K562 (cell line): ENCODE measurements at regions not wholly inside any gene's neighbourhood (a gene's known extent, or its start where the extent isn't known, plus 50 kb on each side); places are given as distances from the start of the nearest gene placed in this dataset.

Experiments used
- ATAC-seq: fragments of 200-7000 bp; cut with Tn5 transposase; 3 replicates; pipeline ENCODE4 v1.9.1; 2020; ENCODE audit warnings: moderate library complexity
- BruUV-seq: library from RNA; stranded (reverse); fragments of 400-500 nt; replicated peaks from 2 replicates; lab custom pipeline; 2021; lab: Mats Ljungman, UMichigan
- CTCF ChIA-PET: fragments of 300-600 bp; formaldehyde crosslinking; extraction: SDS; loops from one replicate; lab custom pipeline; 2021; ENCODE audit warnings: low intra/inter-chr PET ratio; lab: Yijun Ruan, JAX
- POLR2A ChIA-PET: fragments of 300-600, 350-650 bp; sonication (Branson Sonifier 250); formaldehyde crosslinking; extraction: SDS; loops from one replicate; lab custom pipeline; 2021; ENCODE audit warnings: antibody characterized with exemption, inconsistent platforms; lab: Yijun Ruan, JAX
- DNase-seq, 4 experiments: peaks; one replicate each; pipeline versions ENCODE4 v3.0.0 to v3.0.0-alpha.2; 2011 to 2018; ENCODE audit warnings: low spot score in 3 of 4, mixed read lengths in 3 of 4; ENCODE audit errors: extremely low read depth in 1 of 4
- FAIRE-seq: peaks from 2 replicates; lab custom pipeline; 2011; peaks lifted over from hg19 to GRCh38; lab: Jason Lieb, UNC
- H2AFZ ChIP-seq: 2 replicates; pipeline ENCODE4 v1.6.0; 2011; ENCODE audit warnings: low read depth, low read length, control low read depth, inconsistent platforms
- H3K27ac ChIP-seq: fragments of 200-600 bp; 3 replicates; pipeline ENCODE4 v1.8.0; 2011; ENCODE audit warnings: low read depth, mild to moderate bottlenecking, control low read depth, inconsistent platforms, low read length, moderate library complexity, mixed read lengths; ENCODE audit errors: extremely low read depth
- H3K27me3 ChIP-seq, 2 experiments: fragments of 300-600 bp in 1 of 2; 2 replicates in 1 of 2; 3 replicates in 1 of 2; pipeline versions ENCODE4 v1.6.0 to v1.8.0; 2011; ENCODE audit warnings: inconsistent platforms in 2 of 2, low read length in 2 of 2, mild to moderate bottlenecking in 1 of 2, mixed read lengths in 1 of 2, moderate library complexity in 1 of 2; ENCODE audit not compliant: control insufficient read depth in 2 of 2, insufficient read depth in 2 of 2
- H3K36me3 ChIP-seq: fragments of 300-600 bp; 3 replicates; pipeline ENCODE4 v1.8.0; 2011; ENCODE audit warnings: mild to moderate bottlenecking, low read length, inconsistent platforms; ENCODE audit not compliant: control insufficient read depth, insufficient read depth
- H3K4me1 ChIP-seq, 2 experiments: fragments of 200-600 bp in 1 of 2; replicated peaks in 1 of 2; 2 replicates in 1 of 2; 3 replicates in 1 of 2; pipeline versions ENCODE4 v1.5.1 to v1.8.0; 2011; ENCODE audit warnings: inconsistent platforms in 2 of 2, low read length in 2 of 2, mild to moderate bottlenecking in 1 of 2, mixed read lengths in 1 of 2, moderate library complexity in 1 of 2; ENCODE audit not compliant: control insufficient read depth in 2 of 2, insufficient read depth in 2 of 2
- H3K4me2 ChIP-seq: 2 replicates; pipeline ENCODE4 v1.6.1; 2011; ENCODE audit warnings: low read length, control low read depth, inconsistent platforms, mixed read lengths; ENCODE audit not compliant: insufficient read depth
- H3K4me3 ChIP-seq: fragments of 200-600 bp; sonication (generic), shearing (Covaris generic); 2 replicates; pipeline ENCODE4 v1.5.1; 2016; ENCODE audit warnings: control low read depth, inconsistent platforms
- H3K79me2 ChIP-seq: fragments of 200-600 bp; 3 replicates; pipeline ENCODE4 v1.8.0; 2011; ENCODE audit warnings: low read length, inconsistent platforms; ENCODE audit not compliant: control insufficient read depth, insufficient read depth
- H3K9ac ChIP-seq, 2 experiments: 2 replicates each; pipeline versions ENCODE4 v1.6.0 to v1.6.1; 2011; ENCODE audit warnings: low read depth in 2 of 2, low read length in 2 of 2, control low read depth in 1 of 2, inconsistent platforms in 1 of 2, mild to moderate bottlenecking in 1 of 2, mixed read lengths in 1 of 2; ENCODE audit not compliant: insufficient read depth in 1 of 2
- H3K9me1 ChIP-seq: one replicate; pipeline ENCODE4 v1.6.0; 2011; ENCODE audit warnings: inconsistent platforms, mild to moderate bottlenecking, low read length, moderate library complexity; ENCODE audit not compliant: control insufficient read depth, insufficient read depth
- H3K9me3 ChIP-seq: replicated peaks from 2 replicates; pipeline ENCODE4 v1.5.1; 2011; ENCODE audit warnings: low read depth, low read length, inconsistent platforms; ENCODE audit not compliant: control insufficient read depth, insufficient read depth
- H4K20me1 ChIP-seq: replicated peaks from 2 replicates; pipeline ENCODE4 v1.6.1; 2011; ENCODE audit warnings: low read length, inconsistent platforms, mixed read lengths; ENCODE audit not compliant: control insufficient read depth, insufficient read depth
- CBFB ChIP-seq: sonication (generic); formaldehyde crosslinking; IDR thresholded peaks from 2 replicates; pipeline ENCODE4 v1.4.0; 2020; ENCODE audit warnings: mild to moderate bottlenecking, missing genetic modification reagents
- FOXJ2 ChIP-seq: fragments of 200-800 bp; sonication (Bioruptor generic); IDR thresholded peaks from 2 replicates; pipeline ENCODE4 v1.6.1; 2016; ENCODE audit warnings: missing genetic modification characterization, missing compliant biosample characterization
- HMG20A ChIP-seq: fragments of 450-650 bp; formaldehyde crosslinking; conservative IDR thresholded peaks from 2 replicates; pipeline ENCODE4 v1.4.0; 2020; ENCODE audit warnings: mild to moderate bottlenecking, mixed read lengths
- HNRNPH1 ChIP-seq: fragments of 200-400 bp; formaldehyde crosslinking; optimal IDR thresholded peaks from 2 replicates; pipeline ENCODE3; 2017; ENCODE audit warnings: low read depth, mild to moderate bottlenecking, low read length, moderate library complexity
- L3MBTL2 ChIP-seq: fragments of 450-650 bp; IDR thresholded peaks from 2 replicates; pipeline ENCODE4 v1.6.1; 2016; ENCODE audit warnings: mild to moderate bottlenecking, moderate library complexity
- MEF2D ChIP-seq: conservative IDR thresholded peaks from 2 replicates; pipeline ENCODE4 v1.6.1; 2016; ENCODE audit warnings: low read depth, missing genetic modification characterization, missing compliant biosample characterization
- MITF ChIP-seq: IDR thresholded peaks from 2 replicates; pipeline ENCODE4 v1.6.1; 2014; ENCODE audit warnings: antibody characterized with exemption
- NFATC3 ChIP-seq: fragments of 450-650 bp; IDR thresholded peaks from 2 replicates; pipeline ENCODE4 v1.6.1; 2017; ENCODE audit warnings: mild to moderate bottlenecking
- NR2C2 ChIP-seq, 2 experiments: fragments of 200-800 bp in 1 of 2; sonication (Bioruptor generic) in 1 of 2; sonication (generic) in 1 of 2; formaldehyde crosslinking in 1 of 2; IDR thresholded peaks; 2 replicates each; pipeline versions ENCODE4 v1.6.1 to v1.8.0; 2016 to 2022; ENCODE audit warnings: mild to moderate bottlenecking in 1 of 2, missing compliant biosample characterization in 1 of 2, missing genetic modification characterization in 1 of 2, missing genetic modification reagents in 1 of 2
- RHOXF2B ChIP-seq: fragments of 250-450 bp; sonication (Bioruptor Pico); conservative IDR thresholded peaks from 2 replicates; pipeline ENCODE4 v1.5.1; 2021
- RNF2 ChIP-seq: sonication (generic); IDR thresholded peaks from 2 replicates; pipeline ENCODE4 v1.6.1; 2016
- TEAD2 ChIP-seq: fragments of 450-650 bp; IDR thresholded peaks from 2 replicates; pipeline ENCODE4 v1.6.1; 2016; ENCODE audit warnings: missing genetic modification characterization, control low read depth, missing compliant biosample characterization
- TRIM28 ChIP-seq: fragments of 450-650 bp; IDR thresholded peaks from 2 replicates; pipeline ENCODE4 v1.6.1; 2017
- WHSC1 ChIP-seq: IDR thresholded peaks from one replicate; pipeline ENCODE4 v1.6.1; 2012; ENCODE audit warnings: low read length, control low read depth, inconsistent platforms
- ZNF197 ChIP-seq: fragments of 200-800 bp; sonication (Bioruptor generic); IDR thresholded peaks from 2 replicates; pipeline ENCODE4 v1.6.1; 2016; ENCODE audit warnings: low read depth, missing genetic modification characterization, missing compliant biosample characterization
- ZNF780A ChIP-seq: fragments of 250-450 bp; sonication (Bioruptor Pico); IDR thresholded peaks from 2 replicates; pipeline ENCODE4 v1.5.0; 2021; ENCODE audit warnings: mild to moderate bottlenecking
- whole genome bisulfite sequencing: fragments of 100-300 bp; shearing (Covaris generic); methylation state at CpG from one replicate; pipeline ENCODE4 v1.1.6; 2016; ENCODE audit warnings: low coverage, mixed read lengths; ENCODE audit not compliant: insufficient coverage; ENCODE audit errors: missing lambda C conversion rate; 5-methylcytosine and 5-hydroxymethylcytosine counted together
- in situ Hi-C: fragments of 300-500 bp; cut with MboI; formaldehyde crosslinking; loops from 4 replicates; pipeline ENCODE4 v1.15.0; 2018; ENCODE audit warnings: inconsistent platforms, mixed read lengths
- intact Hi-C: fragments of 100-400 bp; cut with micrococcal nuclease; formaldehyde crosslinking; loops from 2 replicates; pipeline ENCODE4 v1.14.2; 2022

GRCh38 chr6:22206106-22206505 lies 90.7 kb downstream of the PRL start:
- ChIA-PET CTCF (no interaction called here), POLR2A (no interaction called here)
- no TSS peak for BruUV-seq
- DNase-seq (no peak), FAIRE-seq (no peak), ATAC-seq (no peak)
- H3K4me3 ChIP-seq = no peak overlapping the region
- no peaks in the 10 kb centered on the region for H3K9me3 ChIP-seq
- no peak overlapping the region for H3K4me2 ChIP-seq
- no peak overlapping the region for H3K27ac ChIP-seq
- WGBS = 0% methylated on average over 5 of the region's 5 CpGs
- no peaks in the 10 kb centered on the region for H4K20me1 ChIP-seq
- no peaks in the 10 kb centered on the region for H3K36me3 ChIP-seq
- H3K9ac ChIP-seq = no peak overlapping the region
- H2AFZ ChIP-seq = no peak overlapping the region
- H3K79me2 ChIP-seq = no peaks in the 10 kb centered on the region
- no peaks in the 10 kb centered on the region for H3K9me1 ChIP-seq
- no peaks in the 10 kb centered on the region for H3K27me3 ChIP-seq
- TF ChIP-seq FOXJ2 (tag) = no peak
- no peak for TF ChIP-seq RHOXF2B
- TF ChIP-seq ZNF197 (CRISPR knock-in tag) = no peak
- TF ChIP-seq RNF2 = no peak
- no peak for TF ChIP-seq WHSC1
- TF ChIP-seq NR2C2 (CRISPR knock-in tag; IDR thresholded peaks at IDR 0.05) = no peak
- TF ChIP-seq NR2C2 (tag; IDR thresholded peaks at IDR 0.05) = no peak
- no peak for TF ChIP-seq HMG20A (CRISPR knock-in tag)
- TF ChIP-seq TEAD2 (tag) = no peak
- no peak for TF ChIP-seq NFATC3
- no peak for TF ChIP-seq MEF2D (tag)
- TF ChIP-seq MITF = no peak
- TF ChIP-seq CBFB (CRISPR knock-in tag) = no peak
- no peak for TF ChIP-seq HNRNPH1
- no peak for TF ChIP-seq ZNF780A
- TF ChIP-seq L3MBTL2 = no peak
- TF ChIP-seq TRIM28 = no peak
- intact Hi-C loops (no loop called here), in situ Hi-C loops (no loop called here)
- no peaks in the 10 kb centered on the region for H3K4me1 ChIP-seq
